ENCODE measurements at regions not wholly inside any gene's neighbourhood (a gene's known extent, or its start where the extent isn't known, plus 50 kb on each side); places are given as distances from the start of the nearest gene placed in this dataset.

DNA sequence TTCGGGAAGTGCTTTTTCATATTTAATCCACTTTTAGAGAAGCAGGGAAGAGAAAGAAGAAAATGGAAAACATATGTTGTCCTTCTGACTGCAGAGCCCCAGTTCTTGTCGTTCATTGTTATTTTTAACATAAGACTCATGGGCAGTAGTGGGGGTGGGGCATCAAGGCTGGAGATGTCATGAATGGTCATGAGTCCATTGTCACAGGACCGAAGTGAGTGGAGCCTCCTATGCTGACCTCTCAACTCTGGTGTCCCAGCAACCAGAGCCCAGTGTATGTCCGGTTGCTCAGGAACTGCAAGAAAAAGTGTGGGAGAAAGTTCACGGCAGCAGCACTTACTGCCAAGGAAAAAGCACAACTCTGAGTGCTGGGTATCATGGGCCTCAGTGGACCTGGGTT, 108.6 kb downstream of the BANF2 start (continued):
- TF ChIP-seq, protein P1, sequence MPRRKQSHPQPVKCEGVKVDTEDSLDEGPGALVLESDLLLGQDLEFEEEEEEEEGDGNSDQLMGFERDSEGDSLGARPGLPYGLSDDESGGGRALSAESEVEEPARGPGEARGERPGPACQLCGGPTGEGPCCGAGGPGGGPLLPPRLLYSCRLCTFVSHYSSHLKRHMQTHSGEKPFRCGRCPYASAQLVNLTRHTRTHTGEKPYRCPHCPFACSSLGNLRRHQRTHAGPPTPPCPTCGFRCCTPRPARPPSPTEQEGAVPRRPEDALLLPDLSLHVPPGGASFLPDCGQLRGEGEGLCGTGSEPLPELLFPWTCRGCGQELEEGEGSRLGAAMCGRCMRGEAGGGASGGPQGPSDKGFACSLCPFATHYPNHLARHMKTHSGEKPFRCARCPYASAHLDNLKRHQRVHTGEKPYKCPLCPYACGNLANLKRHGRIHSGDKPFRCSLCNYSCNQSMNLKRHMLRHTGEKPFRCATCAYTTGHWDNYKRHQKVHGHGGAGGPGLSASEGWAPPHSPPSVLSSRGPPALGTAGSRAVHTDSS (CRISPR knock-in tag; conservative IDR thresholded peaks at IDR 0.05): no peak
- TF ChIP-seq SALL1 (CRISPR knock-in tag; IDR thresholded peaks at IDR 0.05) (peak; percentile 65; the same call in 1 of the 2 replicates), ZBTB20 (CRISPR knock-in tag; IDR thresholded peaks at IDR 0.05; ENCODE audit: borderline replicate concordance, low read depth) (peak; percentile 40; the same call in 1 of the 2 replicates), ZNF607 (CRISPR knock-in tag; IDR thresholded peaks at IDR 0.05; ENCODE audit: borderline replicate concordance) (peak; percentile 42; the same call in 1 of the 2 replicates), ZNF292 (CRISPR knock-in tag; IDR thresholded peaks at IDR 0.05; ENCODE audit: borderline replicate concordance, low read depth) (peak; percentile 75; the same call in 1 of the 2 replicates), ZNF619 (CRISPR knock-in tag; IDR thresholded peaks at IDR 0.05) (0 out of 2 replicates have a peak, but pooled peaks have one; percentile 18), SMYD3 (CRISPR knock-in tag; IDR thresholded peaks at IDR 0.05) (no peak), SOX13 (IDR thresholded peaks at IDR 0.05) (no peak), SOX13 (CRISPR knock-in tag; conservative IDR thresholded peaks at IDR 0.05 in 1 of 2, IDR thresholded peaks at IDR 0.05 in 1 of 2) (peak in 1 of 2 experiments; percentile 11; a peak in 1 of 4 replicates), PPARG (CRISPR knock-in tag; conservative IDR thresholded peaks at IDR 0.05) (peak; percentile 72), ZNF883 (CRISPR knock-in tag; IDR thresholded peaks at IDR 0.05; ENCODE audit: not compliant biosample characterization) (no peak), ETV5 (CRISPR knock-in tag; IDR thresholded peaks at IDR 0.05; ENCODE audit: borderline replicate concordance) (0 out of 2 replicates have a peak, but pooled peaks have one; percentile 33), MAFF (IDR thresholded peaks at IDR 0.05; ENCODE audit: low read depth, low read length) (no peak), ZMYM3 (CRISPR knock-in tag; IDR thresholded peaks at IDR 0.05) (peak; percentile 68), ZC3H13 (CRISPR knock-in tag; IDR thresholded peaks at IDR 0.05) (no peak)
- TF ChIP-seq, protein P2, sequence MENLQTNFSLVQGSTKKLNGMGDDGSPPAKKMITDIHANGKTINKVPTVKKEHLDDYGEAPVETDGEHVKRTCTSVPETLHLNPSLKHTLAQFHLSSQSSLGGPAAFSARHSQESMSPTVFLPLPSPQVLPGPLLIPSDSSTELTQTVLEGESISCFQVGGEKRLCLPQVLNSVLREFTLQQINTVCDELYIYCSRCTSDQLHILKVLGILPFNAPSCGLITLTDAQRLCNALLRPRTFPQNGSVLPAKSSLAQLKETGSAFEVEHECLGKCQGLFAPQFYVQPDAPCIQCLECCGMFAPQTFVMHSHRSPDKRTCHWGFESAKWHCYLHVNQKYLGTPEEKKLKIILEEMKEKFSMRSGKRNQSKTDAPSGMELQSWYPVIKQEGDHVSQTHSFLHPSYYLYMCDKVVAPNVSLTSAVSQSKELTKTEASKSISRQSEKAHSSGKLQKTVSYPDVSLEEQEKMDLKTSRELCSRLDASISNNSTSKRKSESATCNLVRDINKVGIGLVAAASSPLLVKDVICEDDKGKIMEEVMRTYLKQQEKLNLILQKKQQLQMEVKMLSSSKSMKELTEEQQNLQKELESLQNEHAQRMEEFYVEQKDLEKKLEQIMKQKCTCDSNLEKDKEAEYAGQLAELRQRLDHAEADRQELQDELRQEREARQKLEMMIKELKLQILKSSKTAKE (CRISPR knock-in tag; IDR thresholded peaks at IDR 0.05; ENCODE audit: borderline replicate concordance): no peak
- TF ChIP-seq, protein P3, sequence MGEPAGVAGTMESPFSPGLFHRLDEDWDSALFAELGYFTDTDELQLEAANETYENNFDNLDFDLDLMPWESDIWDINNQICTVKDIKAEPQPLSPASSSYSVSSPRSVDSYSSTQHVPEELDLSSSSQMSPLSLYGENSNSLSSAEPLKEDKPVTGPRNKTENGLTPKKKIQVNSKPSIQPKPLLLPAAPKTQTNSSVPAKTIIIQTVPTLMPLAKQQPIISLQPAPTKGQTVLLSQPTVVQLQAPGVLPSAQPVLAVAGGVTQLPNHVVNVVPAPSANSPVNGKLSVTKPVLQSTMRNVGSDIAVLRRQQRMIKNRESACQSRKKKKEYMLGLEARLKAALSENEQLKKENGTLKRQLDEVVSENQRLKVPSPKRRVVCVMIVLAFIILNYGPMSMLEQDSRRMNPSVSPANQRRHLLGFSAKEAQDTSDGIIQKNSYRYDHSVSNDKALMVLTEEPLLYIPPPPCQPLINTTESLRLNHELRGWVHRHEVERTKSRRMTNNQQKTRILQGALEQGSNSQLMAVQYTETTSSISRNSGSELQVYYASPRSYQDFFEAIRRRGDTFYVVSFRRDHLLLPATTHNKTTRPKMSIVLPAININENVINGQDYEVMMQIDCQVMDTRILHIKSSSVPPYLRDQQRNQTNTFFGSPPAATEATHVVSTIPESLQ (CRISPR knock-in tag; conservative IDR thresholded peaks at IDR 0.05): no peak
- TF ChIP-seq, protein P4, sequence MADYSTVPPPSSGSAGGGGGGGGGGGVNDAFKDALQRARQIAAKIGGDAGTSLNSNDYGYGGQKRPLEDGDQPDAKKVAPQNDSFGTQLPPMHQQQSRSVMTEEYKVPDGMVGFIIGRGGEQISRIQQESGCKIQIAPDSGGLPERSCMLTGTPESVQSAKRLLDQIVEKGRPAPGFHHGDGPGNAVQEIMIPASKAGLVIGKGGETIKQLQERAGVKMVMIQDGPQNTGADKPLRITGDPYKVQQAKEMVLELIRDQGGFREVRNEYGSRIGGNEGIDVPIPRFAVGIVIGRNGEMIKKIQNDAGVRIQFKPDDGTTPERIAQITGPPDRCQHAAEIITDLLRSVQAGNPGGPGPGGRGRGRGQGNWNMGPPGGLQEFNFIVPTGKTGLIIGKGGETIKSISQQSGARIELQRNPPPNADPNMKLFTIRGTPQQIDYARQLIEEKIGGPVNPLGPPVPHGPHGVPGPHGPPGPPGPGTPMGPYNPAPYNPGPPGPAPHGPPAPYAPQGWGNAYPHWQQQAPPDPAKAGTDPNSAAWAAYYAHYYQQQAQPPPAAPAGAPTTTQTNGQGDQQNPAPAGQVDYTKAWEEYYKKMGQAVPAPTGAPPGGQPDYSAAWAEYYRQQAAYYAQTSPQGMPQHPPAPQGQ (CRISPR knock-in tag; IDR thresholded peaks at IDR 0.05; ENCODE audit: borderline replicate concordance): no peak
- TF ChIP-seq, protein P5, sequence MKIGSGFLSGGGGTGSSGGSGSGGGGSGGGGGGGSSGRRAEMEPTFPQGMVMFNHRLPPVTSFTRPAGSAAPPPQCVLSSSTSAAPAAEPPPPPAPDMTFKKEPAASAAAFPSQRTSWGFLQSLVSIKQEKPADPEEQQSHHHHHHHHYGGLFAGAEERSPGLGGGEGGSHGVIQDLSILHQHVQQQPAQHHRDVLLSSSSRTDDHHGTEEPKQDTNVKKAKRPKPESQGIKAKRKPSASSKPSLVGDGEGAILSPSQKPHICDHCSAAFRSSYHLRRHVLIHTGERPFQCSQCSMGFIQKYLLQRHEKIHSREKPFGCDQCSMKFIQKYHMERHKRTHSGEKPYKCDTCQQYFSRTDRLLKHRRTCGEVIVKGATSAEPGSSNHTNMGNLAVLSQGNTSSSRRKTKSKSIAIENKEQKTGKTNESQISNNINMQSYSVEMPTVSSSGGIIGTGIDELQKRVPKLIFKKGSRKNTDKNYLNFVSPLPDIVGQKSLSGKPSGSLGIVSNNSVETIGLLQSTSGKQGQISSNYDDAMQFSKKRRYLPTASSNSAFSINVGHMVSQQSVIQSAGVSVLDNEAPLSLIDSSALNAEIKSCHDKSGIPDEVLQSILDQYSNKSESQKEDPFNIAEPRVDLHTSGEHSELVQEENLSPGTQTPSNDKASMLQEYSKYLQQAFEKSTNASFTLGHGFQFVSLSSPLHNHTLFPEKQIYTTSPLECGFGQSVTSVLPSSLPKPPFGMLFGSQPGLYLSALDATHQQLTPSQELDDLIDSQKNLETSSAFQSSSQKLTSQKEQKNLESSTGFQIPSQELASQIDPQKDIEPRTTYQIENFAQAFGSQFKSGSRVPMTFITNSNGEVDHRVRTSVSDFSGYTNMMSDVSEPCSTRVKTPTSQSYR (CRISPR knock-in tag; IDR thresholded peaks at IDR 0.05; ENCODE audit: borderline replicate concordance): peak; percentile 60; the same call in 1 of the 2 replicates

All from HepG2 (cell line).